ENCODE measurements at regions not wholly inside any gene's neighbourhood (a gene's known extent, or its start where the extent isn't known, plus 50 kb on each side); places are given as distances from the start of the nearest gene placed in this dataset.

DNA sequence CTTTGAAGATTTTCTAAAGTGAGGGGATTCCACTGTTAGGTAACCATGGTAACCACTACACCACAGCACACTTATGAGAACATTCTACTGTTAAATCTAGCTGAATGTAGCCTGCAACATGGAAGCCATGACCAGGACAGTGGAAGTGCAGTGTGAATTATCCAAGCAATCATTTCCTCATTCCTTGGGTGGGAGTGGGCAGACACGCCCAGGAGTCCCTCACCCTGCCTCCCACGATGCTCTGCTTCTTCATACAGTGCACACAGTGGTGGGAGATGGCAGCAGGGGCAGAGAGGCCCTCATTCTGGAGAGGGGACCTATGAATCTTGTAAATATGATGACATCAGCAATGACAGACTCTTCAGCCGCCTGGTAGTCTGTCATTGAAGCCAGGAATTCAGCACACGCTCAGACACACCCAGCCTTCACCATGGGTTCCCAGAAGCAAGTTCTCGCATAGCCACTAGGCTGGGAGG, 70.1 kb upstream of the HOXC13 start:
- Histone ChIP-seq H3K9ac (replicated peaks in 1 of 4; ENCODE audit: extremely low read depth in 1 of 4, low read depth in 3 of 4, low read length in 3 of 4) (no peak overlapping the region), H3K23ac (ENCODE audit: insufficient read length) (no peak overlapping the region), H3K9me3 (ENCODE audit: insufficient read depth in 2 of 2, low read depth in 1 of 2, low read length in 1 of 2) (no peaks in the 10 kb centered on the region), H3K4me3 (ENCODE audit: extremely low read depth in 1 of 4, insufficient read depth in 2 of 4, low read depth in 3 of 4, low read length in 4 of 4) (no peak overlapping the region), H2BK5ac (ENCODE audit: low read depth, low read length) (no peak overlapping the region), H3K14ac (ENCODE audit: insufficient read length) (no peak overlapping the region), H3K36me3 (ENCODE audit: control insufficient read depth in 2 of 4, insufficient read depth in 4 of 4, low read length in 3 of 4) (no peaks in the 10 kb centered on the region), H3K79me1 (ENCODE audit: low read depth, low read length) (no peaks in the 10 kb centered on the region), H2BK120ac (replicated peaks; ENCODE audit: low read depth, low read length) (no peak overlapping the region), H2BK15ac (ENCODE audit: low read length) (no peak overlapping the region), H3K27me3 (replicated peaks in 1 of 4; ENCODE audit: control insufficient read depth in 3 of 4, extremely low read depth in 1 of 4, insufficient read depth in 3 of 4, low read length in 3 of 4) (peaks cover 0 to 1% (median 0%) of the 10 kb centered on the region in 4 experiments; a peak in 4 of 7 replicates), H3K27ac (ENCODE audit: low read depth, low read length) (no peak overlapping the region), H3K4ac (replicated peaks; ENCODE audit: insufficient read length, low read depth, low read length) (no peak overlapping the region), H2AK5ac (ENCODE audit: low read depth, low read length) (peak overlapping the region; percentile 68; the same call in 1 of the 2 replicates), H4K5ac (ENCODE audit: insufficient read length, low read depth, low read length) (no peak overlapping the region), H3K4me1 (replicated peaks in 1 of 4; ENCODE audit: control insufficient read depth in 3 of 4, insufficient read depth in 4 of 4, low read length in 3 of 4) (0 out of 7 replicates have a peak, but pooled peaks cover 0 to 1% (median 0%) of the 10 kb centered on the region in 4 experiments), H2AFZ (ENCODE audit: low read length) (no peak overlapping the region), H4K20me1 (replicated peaks in 1 of 2; ENCODE audit: control insufficient read depth in 1 of 2, insufficient read depth in 2 of 2, low read length in 2 of 2) (no peaks in the 10 kb centered on the region), H4K91ac (replicated peaks; ENCODE audit: insufficient read length, low read length) (no peak overlapping the region), H3K79me2 (ENCODE audit: control insufficient read depth in 1 of 2, insufficient read depth in 2 of 2, low read length in 2 of 2) (no peaks in the 10 kb centered on the region), H2BK20ac (ENCODE audit: low read length) (no peak overlapping the region), H4K8ac (ENCODE audit: extremely low read depth, insufficient read depth, low read length) (no peak overlapping the region), H2BK12ac (ENCODE audit: low read depth, low read length) (no peak overlapping the region; the same call in 1 of the 2 replicates), H3K18ac (ENCODE audit: extremely low read depth, low read length) (no peak overlapping the region), H3K4me2 (ENCODE audit: insufficient read depth in 1 of 2, low read depth in 2 of 2, low read length in 2 of 2) (no peak overlapping the region), H3K56ac (replicated peaks; ENCODE audit: insufficient read length, low read depth, low read length) (no peak overlapping the region), H3K23me2 (ENCODE audit: low read depth, low read length) (no peaks in the 10 kb centered on the region)
- no peak for DNase-seq (ENCODE audit: low read depth in 1 of 2, low spot score in 2 of 2)
- WGBS, 2 experiments (ENCODE audit: extremely low coverage in 1 of 2, insufficient coverage in 1 of 2, insufficient read length in 1 of 2, insufficient replicate concordance in 2 of 2, low coverage in 1 of 2, low lambda C conversion rate in 2 of 2, missing lambda C conversion rate in 1 of 2), result 86% methylated on average over 5 of the region's 5 CpGs; no CpG with 5 or more reads in 1 of the 2 experiments
- FAIRE-seq, result no peak
- ChIA-PET POLR2A (ENCODE audit: partially characterized antibody) (interaction anchor here (1.2 kb wide), 1 partner anchor 117 kb away, joined by 4 read pairs; the partner anchor contains the start of gene CISTR), CTCF (ENCODE audit: partially characterized antibody) (interaction anchor here (0.6 to 2.1 kb wide), 6 partner anchors 12 to 177 kb away, joined by 3 to 5 read pairs (median 3); no protein-coding TSS in a partner anchor)
- no peak for TF ChIP-seq SIN3A (conservative IDR thresholded peaks at IDR 0.05 in 1 of 2, IDR thresholded peaks at IDR 0.05 in 1 of 2; ENCODE audit: low read depth in 1 of 2, low read length in 2 of 2)
- no peak for TF ChIP-seq HDAC6 (IDR thresholded peaks at IDR 0.05; ENCODE audit: low read depth, low read length)
- TF ChIP-seq EP300 (IDR thresholded peaks at IDR 0.05; ENCODE audit: borderline replicate concordance in 1 of 2, low read depth in 2 of 2, low read length in 2 of 2), result no peak
- no peak for TF ChIP-seq HDAC2 (IDR thresholded peaks at IDR 0.05; ENCODE audit: borderline replicate concordance in 1 of 2, low read depth in 2 of 2, low read length in 2 of 2)
- no peak for TF ChIP-seq SP2 (IDR thresholded peaks at IDR 0.05; ENCODE audit: low read length)
- TF ChIP-seq TBP (IDR thresholded peaks at IDR 0.05; ENCODE audit: low read depth, low read length), result no peak
- TF ChIP-seq BRCA1 (IDR thresholded peaks at IDR 0.05; ENCODE audit: low read depth, low read length), result no peak
- TF ChIP-seq NRF1 (IDR thresholded peaks at IDR 0.05; ENCODE audit: low read depth, low read length), result no peak
- TF ChIP-seq, protein P1, sequence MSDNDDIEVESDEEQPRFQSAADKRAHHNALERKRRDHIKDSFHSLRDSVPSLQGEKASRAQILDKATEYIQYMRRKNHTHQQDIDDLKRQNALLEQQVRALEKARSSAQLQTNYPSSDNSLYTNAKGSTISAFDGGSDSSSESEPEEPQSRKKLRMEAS (IDR thresholded peaks at IDR 0.05), result no peak
- no peak for TF ChIP-seq POU5F1 (IDR thresholded peaks at IDR 0.05; ENCODE audit: low read depth, low read length)

All from H1 (cell line).